GM12872 (cell line): ENCODE measurements at regions not wholly inside any gene's neighbourhood (a gene's known extent, or its start where the extent isn't known, plus 50 kb on each side); places are given as distances from the start of the nearest gene placed in this dataset.

Experiments used
- TF ChIP-seq, protein P1 (sequence below): IDR thresholded peaks from 3 replicates; pipeline ENCODE4 v1.5.1; 2011; ENCODE audit warnings: low read depth, mild to moderate bottlenecking, low read length, moderate library complexity; ENCODE audit not compliant: insufficient read depth

DNA sequence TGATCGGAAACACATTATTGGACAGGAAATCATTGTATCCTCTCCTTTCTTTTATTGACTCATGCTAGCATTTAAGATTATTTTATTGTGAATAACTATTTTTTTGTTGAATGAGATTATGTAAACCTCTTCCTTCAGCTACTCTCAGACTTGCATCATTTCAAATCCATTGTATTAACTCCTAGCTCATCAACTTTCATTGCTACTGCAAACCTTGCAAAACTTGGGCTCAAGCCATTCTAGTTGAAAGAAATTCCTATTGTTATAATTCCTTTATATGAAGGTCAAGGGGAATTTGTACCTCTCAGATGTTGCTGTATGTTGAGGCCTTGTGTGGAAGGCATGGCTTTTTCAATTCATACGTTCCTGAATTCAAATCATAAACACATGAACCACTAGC is 1764.6 kb downstream of the SUCLG1 start:
- TF ChIP-seq, protein P1, sequence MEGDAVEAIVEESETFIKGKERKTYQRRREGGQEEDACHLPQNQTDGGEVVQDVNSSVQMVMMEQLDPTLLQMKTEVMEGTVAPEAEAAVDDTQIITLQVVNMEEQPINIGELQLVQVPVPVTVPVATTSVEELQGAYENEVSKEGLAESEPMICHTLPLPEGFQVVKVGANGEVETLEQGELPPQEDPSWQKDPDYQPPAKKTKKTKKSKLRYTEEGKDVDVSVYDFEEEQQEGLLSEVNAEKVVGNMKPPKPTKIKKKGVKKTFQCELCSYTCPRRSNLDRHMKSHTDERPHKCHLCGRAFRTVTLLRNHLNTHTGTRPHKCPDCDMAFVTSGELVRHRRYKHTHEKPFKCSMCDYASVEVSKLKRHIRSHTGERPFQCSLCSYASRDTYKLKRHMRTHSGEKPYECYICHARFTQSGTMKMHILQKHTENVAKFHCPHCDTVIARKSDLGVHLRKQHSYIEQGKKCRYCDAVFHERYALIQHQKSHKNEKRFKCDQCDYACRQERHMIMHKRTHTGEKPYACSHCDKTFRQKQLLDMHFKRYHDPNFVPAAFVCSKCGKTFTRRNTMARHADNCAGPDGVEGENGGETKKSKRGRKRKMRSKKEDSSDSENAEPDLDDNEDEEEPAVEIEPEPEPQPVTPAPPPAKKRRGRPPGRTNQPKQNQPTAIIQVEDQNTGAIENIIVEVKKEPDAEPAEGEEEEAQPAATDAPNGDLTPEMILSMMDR, result no peak

DNA sequence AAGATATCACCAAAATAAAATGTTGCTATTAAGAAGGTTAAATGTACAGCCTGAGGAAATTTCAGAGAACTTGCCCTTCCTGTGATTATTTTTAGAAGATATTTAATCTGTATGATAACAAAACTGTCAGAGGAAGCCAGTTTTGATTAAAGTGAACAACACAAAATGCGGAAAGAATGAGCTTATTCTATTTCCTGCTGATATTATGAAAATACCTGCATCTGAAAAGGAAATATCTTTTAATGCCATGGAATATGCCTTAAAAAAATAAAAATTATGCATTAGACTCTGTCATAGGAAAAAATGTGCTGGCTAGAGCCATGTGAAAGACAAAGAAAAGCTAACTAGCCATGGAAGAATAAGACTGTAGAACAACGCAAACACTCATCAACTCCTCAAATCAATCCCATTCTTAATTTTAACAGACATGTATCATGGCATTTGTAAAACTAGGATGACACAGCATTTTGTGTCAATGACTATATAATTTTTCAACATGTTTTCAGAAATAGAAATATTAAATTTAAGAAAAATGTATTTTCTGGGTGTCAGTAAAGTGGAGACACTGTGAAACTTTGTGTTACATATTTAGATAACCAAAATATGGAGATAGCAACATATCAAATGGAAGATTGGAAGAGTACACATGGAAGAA is 1768.2 kb downstream of the SUCLG1 start:
- TF ChIP-seq, protein P1, result no peak

DNA sequence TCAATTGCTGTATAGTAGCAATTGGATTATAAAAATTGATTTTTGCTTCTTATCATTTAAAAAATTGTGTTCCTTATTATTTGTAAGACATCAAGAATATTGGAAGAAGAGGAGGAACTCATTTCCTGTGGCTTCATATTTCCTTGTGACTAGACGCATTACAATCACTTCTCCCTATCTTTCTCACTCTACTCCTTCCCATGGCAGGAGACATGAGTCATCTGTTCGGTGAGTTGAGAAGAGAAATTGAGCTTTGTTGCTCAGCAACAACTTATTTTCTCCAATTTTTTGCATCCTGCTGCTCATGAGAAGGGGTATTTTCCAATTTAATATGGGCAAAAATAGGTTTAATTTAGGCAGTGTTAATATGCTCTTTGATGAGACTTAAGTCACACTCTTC is 1783.9 kb downstream of the SUCLG1 start:
- TF ChIP-seq, protein P1, result no peak

DNA sequence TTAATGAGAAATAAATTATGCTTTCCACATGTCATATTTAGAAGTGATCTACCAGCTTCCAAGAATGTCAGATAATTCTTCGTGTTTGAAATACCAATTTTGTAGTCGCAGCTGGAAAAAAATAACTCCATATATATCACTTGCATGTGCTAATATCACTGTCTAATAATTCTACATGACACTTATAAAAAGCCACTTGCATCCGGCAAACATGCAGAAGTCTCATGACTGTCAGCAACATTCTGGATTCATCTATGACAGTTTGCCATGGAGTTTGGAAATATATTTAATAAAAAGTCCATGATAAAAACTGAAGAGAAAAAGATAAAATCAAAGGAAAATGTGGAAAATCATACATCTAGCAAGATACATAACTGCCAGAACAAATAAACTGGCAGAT is 1784.4 kb downstream of the SUCLG1 start:
- TF ChIP-seq, protein P1, result no peak

DNA sequence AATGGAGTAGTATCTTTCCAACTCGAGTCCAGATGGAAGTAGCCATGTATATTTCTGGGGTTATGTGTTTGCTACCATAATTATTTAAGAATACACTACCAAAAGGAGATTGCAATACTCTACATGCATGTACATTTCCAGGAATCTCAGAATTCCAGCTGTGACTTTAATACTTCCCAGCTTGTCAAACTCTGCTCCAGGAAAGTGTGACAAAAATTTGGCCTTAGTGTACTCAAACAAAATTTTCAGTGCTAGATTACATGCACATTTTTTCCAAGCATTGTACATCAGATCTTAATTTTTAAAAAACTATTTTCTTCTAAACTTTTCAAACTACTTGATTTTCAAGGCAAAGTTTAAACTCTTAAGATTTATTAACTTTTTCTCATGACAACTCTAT is 1791.6 kb downstream of the SUCLG1 start:
- TF ChIP-seq, protein P1, result no peak

DNA sequence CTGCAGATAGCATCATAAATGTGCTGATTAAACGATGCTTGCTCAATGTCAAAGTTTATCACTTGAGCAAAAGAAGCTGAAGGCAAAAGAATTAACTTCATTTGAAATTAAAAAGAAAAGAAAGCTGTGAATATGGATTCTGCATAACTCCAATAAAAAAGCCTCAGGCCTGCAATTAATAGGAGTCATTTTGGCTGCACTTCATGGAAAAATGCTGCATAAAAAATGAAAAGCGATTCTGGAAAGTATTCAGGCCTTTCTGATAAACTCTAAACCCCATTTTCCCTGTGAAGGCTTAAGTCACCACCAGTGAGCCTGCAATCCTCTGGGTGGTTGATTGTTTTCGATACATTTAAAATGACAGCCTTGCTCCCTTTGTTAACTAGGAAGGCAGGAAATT is 1793.4 kb downstream of the SUCLG1 start:
- TF ChIP-seq, protein P1, result no peak

DNA sequence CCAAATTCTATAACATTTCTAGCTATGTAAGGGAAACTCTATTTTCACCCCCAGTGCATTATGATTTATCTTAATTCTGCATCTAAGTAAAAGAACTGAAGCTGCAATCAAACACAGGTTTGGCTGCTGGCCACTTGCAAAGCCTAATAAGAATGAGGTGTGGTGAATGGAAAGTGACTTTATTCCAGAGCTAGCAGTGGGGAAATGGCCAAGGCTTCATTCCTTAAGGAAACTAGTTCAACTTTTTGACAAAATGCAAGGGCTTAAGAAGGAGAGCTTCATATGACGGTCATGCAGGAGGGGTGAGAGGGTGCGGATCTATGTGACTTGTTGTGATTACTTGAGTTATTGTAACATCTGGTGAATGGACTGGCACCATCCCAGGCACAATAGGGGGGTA is 1802.0 kb downstream of the SUCLG1 start:
- TF ChIP-seq, protein P1, result no peak

DNA sequence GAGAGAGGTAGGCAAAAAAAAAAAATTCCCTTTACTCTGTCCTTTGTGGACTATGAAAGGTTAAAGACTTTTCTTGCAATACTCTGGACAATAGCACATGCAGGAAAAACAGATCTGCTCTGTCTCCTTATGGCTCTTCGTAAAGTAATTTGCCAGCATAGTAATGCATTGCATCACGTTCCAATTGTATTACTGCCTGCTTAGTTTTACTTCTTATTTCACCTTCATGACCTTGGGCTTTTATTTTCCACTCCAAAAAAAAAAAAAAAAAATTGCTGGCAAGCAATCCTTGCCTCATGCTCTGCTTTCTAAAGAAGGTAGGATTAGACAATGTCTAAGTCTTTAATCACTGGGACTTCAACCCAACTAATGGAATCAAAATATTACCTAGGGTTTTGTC is 1802.7 kb downstream of the SUCLG1 start:
- TF ChIP-seq, protein P1, result no peak
